ENCODE measurements at regions not wholly inside any gene's neighbourhood (a gene's known extent, or its start where the extent isn't known, plus 50 kb on each side); places are given as distances from the start of the nearest gene placed in this dataset.
A peak's percentile ranks its signal among the peaks of the same experiment; 100 is the strongest.

DNA sequence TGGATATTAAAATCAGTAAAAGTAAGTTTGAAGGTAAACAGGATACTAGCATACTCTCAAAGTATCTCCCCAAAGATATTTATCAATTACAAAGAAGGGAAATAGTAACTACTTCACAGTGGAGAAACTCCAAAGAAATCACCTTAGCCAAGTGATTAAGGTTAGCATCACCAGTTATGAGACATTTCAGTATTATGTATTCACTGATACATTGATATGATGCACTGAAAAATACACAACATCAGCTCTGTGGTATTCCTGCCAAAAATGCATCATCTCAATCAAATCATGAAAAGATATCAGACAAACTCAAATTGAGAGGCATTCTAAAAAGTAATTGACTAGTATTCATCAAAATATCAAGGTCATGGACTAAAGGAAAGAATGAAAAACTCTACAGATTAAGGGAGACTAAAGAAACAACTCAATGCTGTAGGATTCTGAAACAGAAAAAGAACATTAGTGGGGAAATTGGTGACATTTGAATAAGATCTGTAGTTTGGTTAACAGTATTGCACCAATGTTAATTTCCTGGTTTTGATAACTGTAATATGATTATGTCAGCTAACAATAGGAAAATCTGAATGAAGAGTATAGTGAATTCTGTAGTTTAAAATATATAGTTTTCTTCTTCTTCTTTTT is 215.4 kb downstream of the UACA start:
- no peak for DNase-seq

DNA sequence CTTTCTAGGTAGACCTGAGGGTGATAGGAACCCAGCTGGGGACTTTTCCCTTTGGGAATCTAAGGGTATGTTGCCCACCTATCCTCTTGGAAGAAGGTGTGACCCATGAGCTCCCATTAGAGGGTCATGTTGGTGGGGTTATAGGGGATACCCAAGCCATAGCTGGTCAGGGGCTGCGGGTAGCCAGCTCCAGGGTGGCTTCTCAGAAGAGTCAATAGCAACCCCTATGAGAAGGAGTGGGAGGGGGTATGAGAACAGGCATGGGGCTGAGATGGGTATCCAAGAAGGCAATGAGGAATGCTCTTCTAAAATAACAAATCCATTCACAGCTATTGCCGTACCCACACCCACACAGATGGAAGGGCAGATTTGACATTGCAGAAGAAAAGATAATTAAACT is 217.8 kb downstream of the UACA start:
- no peak for DNase-seq

DNA sequence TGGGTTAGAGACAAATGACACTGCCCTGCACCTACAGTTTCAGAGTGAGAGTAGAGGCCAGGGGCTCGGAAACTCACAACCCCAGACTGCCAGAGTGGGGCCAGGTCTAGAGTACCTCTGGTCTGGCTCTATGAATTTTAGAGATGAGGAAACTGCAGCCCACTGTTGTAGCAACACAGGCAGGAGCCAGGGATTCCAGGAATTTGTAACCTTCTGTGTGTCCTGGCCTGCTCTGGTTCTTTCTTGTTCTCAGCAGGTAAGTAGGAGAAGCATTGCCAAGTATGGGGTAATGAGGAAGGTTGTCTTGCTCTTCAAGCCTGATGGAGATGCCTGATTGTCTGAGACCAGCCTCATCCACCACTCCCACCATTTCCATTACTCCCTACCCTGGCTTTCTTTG is 221.8 kb downstream of the UACA start:
- DNase-seq: no peak

DNA sequence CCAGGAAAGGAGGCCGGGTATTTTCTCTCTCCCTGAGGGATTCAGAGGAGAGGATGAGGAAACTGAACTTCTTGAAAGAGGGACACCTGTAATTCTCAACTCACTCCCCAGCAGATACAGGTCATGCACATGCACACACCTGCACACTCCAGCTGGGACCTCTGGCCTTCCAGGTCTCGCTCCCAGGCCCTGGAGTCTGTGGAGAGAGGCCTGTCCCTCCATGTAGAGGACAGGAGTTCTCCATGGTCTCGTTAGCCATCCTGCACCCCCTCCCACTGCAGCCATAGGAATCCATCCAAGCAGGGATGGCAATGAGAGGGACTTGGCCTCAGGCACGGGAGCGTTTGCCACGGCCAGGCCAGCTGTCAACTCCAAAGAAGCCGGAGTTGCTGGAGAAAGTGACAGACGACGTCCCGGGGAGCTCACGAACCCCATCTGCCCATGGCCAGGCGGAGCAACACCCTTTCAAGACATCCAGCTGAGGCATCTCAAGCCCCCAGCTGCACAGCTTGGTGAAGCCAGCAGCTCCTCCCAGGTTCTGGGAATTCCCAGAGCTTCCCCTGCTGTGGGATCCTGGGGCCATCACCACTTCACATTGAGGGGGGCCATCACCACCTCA is 223.3 kb downstream of the UACA start:
- DNase-seq: no peak

DNA sequence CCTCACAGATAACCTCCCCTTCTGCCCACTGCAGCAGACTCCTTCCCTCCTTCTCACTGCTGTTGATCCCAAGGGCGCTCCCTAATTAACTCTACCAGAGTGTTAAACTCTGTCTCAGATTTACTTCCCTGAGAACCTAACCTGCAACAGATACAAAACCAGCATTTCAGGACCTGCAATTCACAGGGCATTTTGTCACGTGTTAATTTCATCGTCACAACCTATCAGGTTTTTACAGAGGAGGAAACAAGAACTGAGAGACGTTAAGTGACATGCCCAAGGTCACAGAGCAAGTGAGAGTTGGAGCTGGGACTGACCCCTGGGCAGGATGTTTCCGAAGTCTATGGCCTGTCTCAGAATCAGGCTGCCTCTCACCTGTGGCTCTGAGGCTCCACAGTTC is 223.9 kb downstream of the UACA start:
- DNase-seq: no peak

DNA sequence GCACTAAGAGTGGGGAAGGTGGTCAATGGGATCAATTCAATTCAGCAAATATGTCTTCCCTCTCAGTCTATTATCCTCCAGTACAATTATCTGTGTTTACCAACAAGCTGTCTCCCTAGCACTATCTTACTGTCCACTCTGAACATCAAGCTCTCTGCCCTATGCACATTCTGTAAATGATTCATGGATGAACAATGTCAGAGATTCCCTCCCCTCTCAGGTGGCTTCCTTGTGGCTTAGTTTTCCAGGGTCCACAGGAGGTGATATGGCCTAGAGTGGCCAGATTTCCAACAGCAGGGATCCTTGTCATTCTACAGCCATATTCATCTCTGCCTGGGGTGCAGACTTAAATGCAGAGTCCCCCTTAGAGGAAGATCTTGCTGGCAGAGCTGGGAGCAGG is 225.1 kb downstream of the UACA start:
- no peak for DNase-seq

DNA sequence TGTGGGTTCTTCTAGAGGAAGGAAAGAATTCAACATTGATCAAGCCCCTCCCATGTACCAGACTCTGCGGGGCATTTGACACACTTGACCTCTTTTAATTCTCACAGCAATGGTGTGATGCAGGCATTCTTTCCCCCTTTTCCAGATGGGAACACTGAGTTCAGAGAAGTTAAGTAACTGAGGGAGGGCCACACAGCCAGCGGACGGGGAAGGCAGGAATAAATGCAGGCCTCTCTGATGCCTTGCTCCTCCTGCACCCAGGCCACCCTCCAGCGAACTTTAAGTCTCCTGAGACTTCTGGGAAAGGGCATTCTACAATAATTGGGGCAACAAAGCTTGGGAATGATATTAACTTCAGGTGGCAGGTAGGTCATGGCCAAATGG is 227.4 kb downstream of the UACA start:
- DNase-seq: no peak

DNA sequence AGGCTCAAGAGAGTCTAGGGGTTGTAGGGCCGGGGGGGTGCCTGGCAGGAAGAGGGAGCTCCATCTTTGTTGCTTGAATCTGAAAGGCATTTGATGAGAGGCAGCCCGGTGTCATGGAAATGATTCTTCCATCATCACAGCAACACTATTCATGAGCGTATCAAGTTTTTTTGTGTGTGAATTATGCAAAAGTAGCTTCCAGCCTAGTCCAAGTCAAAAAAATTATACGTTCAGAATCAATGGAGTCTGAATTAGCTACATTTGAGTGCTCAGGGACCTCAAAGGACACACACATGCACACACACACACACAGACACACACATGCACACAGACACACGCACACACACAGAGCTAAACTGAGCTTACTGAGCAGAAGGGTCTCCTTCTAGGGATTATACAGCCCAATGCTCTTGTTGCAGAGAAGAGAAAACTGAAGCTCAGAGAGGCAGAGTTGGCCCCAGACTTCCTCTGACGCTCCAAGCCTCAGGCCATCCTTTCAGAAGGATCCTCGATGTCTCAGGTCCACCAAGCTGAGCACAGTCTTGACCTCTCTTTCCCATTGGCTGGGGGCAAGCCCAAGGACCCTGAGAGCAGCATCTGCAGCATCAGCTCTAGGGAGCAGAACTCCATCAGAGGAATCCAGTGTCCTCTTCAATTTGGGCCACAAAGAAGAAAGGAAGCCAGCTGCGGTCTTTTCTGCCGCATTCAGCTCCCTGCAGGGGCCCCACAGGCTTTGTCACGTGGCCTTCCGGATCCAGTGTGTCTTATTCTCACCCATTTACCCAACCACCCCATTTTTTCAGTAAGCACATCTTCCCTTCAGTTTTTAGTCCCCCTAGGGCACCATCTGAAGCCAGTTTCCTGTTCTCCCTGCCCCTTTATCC is 228.0 kb downstream of the UACA start:
- DNase-seq: no peak

DNA sequence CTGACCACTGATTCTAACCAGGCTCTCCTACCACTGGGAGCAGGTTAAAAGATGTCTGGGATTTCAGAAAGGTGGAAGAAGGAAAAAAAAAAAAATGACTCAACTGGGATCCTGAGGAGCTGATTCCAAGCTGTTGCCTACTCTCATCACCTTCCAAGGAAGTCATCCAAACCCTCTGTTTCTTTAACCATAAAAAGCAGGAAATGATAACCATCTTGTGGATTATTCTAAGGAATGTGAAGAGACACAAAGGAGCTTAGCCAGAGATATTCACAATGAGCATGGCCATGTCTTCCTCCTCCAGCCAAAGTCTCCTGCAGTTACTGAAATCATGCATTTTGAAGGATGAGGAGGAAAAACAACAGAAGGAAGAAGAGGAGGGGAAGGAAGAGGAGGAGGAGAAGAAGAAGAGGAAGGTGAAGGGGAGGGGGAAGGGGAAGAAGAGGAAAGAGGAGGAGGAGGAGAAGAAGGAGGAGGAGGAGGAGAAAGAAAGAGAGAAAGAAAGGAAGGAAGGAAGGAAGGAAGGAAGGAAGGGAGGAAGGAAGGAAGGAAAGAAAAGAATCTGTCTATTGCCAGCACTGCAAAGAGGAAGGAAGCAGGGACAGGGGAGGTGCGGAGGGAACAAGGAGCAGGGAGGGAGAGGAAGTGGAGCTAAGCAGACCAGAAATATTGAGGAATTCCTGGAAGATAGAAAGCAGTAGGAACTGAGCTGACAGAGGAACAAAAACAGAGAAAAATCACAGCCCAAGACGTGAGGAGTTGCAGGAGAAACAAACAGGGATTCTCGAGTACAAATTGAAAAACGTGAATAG is 229.2 kb downstream of the UACA start:
- DNase-seq: no peak

DNA sequence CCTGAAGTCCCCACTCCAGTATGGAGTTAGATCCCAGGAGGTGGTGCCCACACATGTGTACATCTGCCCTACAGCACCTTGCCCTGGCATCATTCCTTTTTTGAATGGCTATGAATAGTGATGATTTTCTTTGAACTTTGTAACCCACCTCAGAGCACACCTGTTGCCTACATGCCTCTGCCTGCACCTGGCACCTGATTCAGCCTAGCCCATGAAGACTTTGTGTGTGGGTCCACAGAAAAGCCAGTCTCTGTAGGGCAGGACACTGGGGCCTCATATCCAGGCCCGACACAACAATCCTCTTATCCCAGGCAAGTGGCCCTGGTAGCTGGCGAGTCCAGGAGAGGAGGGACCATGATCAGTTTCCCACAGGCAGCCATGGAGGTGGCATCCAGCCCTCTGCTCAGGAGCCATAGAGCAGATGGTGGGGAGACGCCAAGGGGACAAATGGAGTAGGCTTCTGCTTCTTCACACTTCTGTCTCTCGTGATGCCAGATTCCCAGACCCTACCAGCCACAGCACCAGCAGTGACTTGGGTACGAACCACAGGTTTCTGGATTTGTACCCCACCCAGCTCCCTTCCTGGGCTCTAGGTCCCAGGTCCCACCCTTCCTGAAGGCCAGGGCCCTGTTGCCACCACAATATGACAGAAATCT is 230.7 kb downstream of the UACA start:
- no peak for DNase-seq

DNA sequence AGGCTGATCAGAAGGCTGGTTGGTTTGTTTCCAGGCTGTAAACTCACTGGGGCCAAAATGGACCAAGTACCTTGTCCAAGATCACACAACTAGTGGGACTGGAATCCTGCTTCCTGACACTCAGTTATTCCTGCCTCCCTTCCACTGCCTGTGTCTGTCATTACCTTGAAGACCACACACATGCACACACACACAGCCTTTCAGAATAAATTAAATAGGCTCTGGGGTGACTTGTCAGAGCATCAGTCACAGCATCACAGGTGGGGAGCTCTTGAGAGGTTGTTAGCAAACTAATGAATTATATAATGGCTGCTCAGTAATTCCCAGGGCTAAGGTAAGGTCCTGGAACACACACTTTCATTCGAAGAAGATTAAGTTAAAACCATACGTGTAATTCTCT is 231.8 kb downstream of the UACA start:
- no peak for DNase-seq

DNA sequence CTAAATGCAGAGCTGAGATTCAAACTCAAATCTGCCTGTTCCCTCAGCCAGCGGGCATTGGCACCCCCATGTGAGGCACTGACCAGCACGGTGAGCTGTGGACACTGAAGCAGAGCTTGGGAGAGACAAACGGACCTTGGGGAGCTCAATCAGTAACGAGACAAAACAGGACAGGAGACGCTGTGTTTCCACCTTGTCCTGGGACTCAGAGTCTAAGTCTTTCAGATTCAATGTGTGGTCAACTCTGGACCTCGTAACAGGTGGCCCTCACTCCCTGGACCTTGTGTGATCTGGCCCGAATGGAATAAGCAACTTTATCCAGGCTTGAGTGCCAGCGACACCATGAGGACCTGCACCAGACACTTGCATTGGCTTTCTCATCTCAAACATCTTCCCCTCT is 232.5 kb downstream of the UACA start:
- no peak for DNase-seq

DNA sequence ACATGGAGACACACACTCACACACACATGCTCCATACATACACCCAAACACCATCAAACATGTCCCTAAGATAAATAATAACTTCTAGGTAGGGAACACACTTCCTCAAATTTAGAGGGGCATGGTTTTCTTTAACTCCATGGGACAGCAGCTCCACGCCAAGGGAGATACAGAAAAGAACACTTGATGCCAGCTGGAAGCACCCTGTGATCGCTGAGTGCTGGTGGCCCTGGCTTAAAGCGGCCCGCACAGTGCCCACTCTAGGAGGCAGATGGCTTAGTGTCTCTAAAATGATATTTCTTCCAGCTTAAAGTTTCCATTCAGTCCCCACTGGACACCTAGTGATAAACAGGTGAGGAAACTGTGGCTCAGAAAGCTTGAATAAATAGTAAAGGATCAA is 232.9 kb downstream of the UACA start:
- no peak for DNase-seq

DNA sequence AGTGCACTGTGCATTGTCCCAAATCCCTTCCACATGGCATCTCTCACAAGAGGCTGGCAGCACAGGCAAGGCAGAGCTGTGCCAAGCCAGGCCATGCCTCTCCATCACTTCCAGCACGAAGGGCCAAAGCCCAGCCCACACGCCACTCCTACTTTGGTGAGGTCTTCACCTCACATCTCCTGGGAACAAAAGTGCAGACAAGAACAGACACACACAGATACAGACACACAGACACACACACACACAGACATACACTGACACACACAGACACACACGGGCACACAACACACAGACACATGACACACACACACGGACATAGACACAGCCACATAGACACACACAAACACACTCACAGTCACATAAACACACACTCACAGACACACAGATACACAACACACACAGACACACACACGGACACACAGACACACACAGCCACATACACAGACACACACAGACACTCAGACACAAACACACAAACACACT is 233.3 kb downstream of the UACA start:
- no peak for DNase-seq

DNA sequence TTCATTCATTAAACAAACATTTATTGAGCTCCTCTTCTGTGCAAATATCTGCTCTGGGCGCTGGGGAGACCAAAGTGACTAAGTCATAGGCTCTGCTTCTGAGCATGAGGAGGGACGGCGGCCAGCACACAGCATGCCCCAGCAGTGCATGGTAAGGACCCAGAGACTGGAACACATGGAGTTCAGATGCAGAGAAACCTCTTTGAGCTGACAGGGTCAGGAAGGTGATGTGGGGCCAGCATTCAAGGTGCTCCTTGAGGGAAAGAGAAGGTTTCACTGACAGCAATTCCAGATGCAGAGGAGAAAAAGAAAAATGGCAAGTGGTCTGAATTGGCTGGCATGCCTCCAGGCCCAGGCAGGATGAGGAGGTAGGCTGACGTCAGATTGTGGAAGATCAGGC is 234.5 kb downstream of the UACA start:
- no peak for DNase-seq

DNA sequence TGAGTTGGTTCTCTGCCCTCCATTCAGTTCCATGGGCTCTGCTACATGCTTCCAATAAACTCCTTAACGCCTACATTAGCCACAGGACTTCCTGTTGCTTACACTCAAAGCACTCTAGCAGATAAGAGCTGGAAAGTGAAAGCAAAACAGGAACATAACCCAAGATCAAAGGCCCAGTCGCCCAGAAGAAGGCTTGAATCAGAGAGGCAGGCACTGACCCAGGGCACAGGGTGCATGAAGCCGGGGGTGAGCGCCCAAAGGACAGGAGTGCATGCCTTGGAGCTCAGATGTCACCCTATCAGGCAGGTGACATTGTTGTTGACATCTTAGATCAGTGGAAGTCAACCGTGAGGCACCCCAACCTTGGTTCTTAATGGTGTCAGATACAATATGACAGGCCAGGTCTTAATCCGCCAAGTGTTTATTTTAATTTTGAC is 235.1 kb downstream of the UACA start:
- DNase-seq: peak; percentile 11

DNA sequence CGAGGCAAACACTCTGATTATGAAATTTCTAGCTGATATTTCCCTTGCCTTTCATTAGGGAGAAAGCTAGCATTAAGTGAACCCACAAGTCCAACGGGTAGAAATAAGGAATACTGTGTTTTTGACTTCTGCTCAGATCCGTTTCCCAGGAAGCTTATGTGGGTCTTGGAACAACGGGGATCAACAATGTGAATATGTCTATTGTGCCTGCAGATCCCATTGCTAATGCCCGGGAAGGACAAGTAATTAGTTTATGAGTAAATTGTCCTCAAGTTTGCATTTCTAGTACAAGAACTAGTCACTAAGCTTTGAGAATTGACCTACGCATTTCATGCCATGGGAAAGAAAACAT is 236.4 kb downstream of the UACA start:
- DNase-seq: peak; percentile 43

DNA sequence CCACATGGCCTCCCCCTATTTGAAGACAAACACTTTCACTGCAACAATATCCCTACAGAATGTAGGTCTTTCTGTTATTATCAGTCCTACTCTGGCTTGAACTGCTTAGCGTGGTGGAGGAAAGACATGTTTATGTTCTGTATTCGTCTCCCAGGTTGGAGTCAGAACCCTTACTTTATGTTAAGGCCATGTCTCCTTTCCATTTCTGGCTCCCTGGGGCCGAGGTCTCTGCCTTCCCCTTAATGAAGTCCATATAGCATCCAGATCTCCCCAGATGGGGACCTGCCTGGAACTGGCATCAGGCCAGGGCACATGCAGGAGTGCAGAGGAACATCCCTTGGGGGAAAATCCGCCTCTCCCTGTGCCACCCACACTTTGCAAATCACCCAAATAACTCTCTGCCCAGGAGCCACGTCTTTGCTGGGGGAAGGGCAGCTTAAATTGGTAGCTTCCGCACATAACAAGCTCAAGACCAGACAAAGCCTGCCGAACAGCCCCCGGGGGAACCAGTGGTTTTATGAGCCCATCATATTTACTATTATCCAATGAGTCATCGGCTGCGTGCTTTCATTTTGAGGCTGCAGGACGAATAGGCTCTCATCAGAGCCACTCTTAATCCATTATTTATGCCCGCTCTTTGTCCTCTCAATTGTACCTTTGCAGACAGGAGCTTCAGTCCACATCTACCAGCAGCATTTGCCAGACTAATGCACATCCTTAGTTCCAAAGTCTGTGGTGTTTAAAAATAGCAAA is 237.0 kb downstream of the UACA start:
- DNase-seq: peak; percentile 93

DNA sequence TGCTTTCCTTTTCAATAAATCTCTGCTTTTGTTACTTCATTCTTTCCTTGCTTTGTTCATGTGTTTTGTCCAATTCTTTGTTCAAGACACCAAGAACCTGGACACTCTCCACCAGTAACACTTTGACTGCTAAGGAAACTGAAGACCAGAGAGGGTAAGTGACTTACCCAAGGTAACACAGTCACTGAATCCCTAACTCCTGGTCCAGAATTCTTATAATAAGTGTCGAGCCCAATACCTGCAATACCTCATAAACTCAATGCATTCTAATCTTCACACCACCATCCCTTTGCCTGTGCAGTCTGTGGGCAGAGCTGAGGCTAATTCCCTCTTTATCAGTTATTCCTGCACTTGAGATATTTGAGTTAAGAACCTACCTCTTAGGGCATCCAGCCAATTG is 237.8 kb downstream of the UACA start:
- DNase-seq: no peak

DNA sequence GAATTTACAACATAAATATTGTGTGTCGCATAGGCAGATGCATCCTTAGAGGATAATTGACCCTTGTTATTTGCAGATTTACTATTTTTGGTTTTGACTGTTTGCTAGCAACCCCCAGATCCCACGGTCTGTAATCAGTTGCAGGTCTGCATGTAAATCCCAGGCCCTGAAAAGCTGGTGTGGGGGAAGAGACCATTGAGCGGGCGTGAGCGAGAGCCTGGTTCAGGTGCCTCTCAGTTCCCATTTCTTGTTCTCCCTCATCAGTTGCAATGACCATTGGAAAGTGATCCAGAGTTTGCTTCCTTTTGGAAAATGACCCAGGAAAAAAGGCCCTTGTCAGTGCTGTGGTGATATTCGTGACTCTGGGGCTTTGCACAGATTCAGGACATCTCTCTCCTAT is 238.9 kb downstream of the UACA start:
- no peak for DNase-seq

DNA sequence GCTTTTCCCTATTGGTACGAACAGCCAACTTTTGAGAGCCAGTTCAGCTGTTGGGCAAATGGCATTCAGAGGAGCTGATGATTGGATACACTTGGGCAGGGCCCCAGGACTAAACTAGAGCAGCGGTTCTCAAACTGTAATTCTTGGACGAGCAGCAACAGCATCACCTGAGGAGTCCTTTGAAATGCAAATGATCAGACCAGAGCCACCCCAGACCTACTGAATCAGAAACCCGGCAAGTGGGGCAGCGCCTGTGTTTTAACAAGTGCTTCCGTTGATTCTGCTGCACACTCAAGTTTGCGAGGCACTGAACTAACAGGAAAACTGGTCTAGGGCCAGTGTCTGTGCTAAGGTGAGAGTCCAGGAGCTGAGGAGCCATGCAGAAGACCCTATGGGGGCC is 239.7 kb downstream of the UACA start:
- DNase-seq: peak; percentile 18

DNA sequence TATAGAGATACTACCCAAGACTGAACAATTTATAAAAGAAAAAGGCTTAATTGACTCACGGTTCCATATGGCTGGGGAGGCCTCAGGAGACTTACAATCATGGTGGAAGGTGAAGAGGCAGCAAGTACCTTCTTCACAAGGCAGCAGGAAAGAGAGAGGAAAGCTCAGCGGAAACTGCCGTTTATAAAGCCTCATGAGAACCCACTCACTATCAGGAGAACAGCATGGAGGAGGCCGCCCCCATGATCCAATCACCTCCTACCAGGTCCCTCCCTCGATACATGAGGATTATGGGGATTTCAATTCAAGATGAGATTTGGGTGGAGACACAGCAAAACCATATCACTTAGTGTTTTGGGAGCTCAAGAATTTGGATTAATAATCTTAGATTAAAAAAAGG is 240.2 kb downstream of the UACA start:
- DNase-seq: no peak
